ENCODE measurements at regions not wholly inside any gene's neighbourhood (a gene's known extent, or its start where the extent isn't known, plus 50 kb on each side); places are given as distances from the start of the nearest gene placed in this dataset.

- TF ChIP-seq TCF7L2 (IDR thresholded peaks at IDR 0.05; ENCODE audit: borderline replicate concordance, low read depth, low read length) (no peak), CTCF (tag by site-specific recombination; IDR thresholded peaks at IDR 0.05) (no peak), KLF10 (tag by site-specific recombination; IDR thresholded peaks at IDR 0.05) (no peak), YY1 (tag by site-specific recombination; IDR thresholded peaks at IDR 0.05) (no peak)
Measured at GRCh38 chr13:47831265-47831664, 169.8 kb downstream of the SUCLA2 start.
